Adrenal gland (tissue), 5 donors: ENCODE measurements at regions not wholly inside any gene's neighbourhood (a gene's known extent, or its start where the extent isn't known, plus 50 kb on each side); places are given as distances from the start of the nearest gene placed in this dataset.

Experiments used
- POLR2A ChIP-seq, 2 donors: fragments of 450-650 bp; IDR thresholded peaks; one replicate each; pipeline ENCODE4 v1.6.1; 2017; ENCODE audit warnings: antibody characterized with exemption in 2 of 2, mild to moderate bottlenecking in 2 of 2, moderate library complexity in 1 of 2
- TF ChIP-seq, protein P1 (sequence below), 6 experiments: fragments of 450-650 bp in 4 of 6; fragments of 200-600 bp in 2 of 6; sonication (generic) in 1 of 6; IDR thresholded peaks; 1 replicate in 5 of 6; 2 replicates in 1 of 6; pipeline versions ENCODE4 v1.5.1 to v1.8.0; 2016 to 2021; ENCODE audit warnings: antibody characterized with exemption in 6 of 6, mild to moderate bottlenecking in 2 of 6, moderate library complexity in 1 of 6
- donor health status: DM: no; HTN: no; CAD: no.

DNA sequence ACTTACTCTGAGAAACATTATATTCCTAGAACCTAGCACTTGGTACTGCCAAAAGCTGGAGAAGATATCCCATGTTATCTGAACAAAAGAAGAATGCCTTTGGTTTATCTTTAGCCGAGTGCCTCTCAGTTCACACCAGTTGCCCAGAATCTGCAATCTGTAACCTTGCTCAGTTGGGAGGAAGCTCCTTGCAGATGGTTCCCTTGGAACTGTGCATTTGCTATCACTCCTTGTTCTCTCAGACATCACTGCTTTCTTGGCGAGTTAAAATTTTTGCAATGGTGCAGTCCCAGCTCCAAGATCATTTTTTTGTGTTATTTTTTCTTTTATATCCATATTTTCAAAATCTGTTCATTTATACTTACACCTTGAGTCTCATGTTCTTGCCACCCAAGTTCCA lies 446.5 kb downstream of the KCNJ2 start:
- no peak for TF ChIP-seq POLR2A (IDR thresholded peaks at IDR 0.05)
- TF ChIP-seq, protein P1, sequence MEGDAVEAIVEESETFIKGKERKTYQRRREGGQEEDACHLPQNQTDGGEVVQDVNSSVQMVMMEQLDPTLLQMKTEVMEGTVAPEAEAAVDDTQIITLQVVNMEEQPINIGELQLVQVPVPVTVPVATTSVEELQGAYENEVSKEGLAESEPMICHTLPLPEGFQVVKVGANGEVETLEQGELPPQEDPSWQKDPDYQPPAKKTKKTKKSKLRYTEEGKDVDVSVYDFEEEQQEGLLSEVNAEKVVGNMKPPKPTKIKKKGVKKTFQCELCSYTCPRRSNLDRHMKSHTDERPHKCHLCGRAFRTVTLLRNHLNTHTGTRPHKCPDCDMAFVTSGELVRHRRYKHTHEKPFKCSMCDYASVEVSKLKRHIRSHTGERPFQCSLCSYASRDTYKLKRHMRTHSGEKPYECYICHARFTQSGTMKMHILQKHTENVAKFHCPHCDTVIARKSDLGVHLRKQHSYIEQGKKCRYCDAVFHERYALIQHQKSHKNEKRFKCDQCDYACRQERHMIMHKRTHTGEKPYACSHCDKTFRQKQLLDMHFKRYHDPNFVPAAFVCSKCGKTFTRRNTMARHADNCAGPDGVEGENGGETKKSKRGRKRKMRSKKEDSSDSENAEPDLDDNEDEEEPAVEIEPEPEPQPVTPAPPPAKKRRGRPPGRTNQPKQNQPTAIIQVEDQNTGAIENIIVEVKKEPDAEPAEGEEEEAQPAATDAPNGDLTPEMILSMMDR (IDR thresholded peaks at IDR 0.05): no peak
